HG02763 (cell line): ENCODE measurements at regions not wholly inside any gene's neighbourhood (a gene's known extent, or its start where the extent isn't known, plus 50 kb on each side); places are given as distances from the start of the nearest gene placed in this dataset.
"Not testable (repeated sequence)": the region's sequence is repeated elsewhere in the genome, so short reads cannot be mapped to it uniquely, and the experiment has no call there.

Experiments used
- ATAC-seq: cut with Tn5 transposase; IDR thresholded peaks from one replicate; pipeline ENCODE4 v1.9.1; 2021; ENCODE audit warnings: mild to moderate bottlenecking, moderate library complexity; ENCODE audit not compliant: unreplicated experiment

GRCh38 chr16:14384745-14385144 lies 245.3 kb downstream of the PARN start:
- ATAC-seq, result no peak

- ATAC-seq, result not testable (repeated sequence)
These were observed 246.2 kb downstream of the PARN start for GRCh38 chr16:14383844-14384243.

- ATAC-seq, result no peak
These were observed 251.2 kb downstream of the PARN start for GRCh38 chr16:14378689-14379467.

- no peak for ATAC-seq
These were observed 251.9 kb downstream of the PARN start for GRCh38 chr16:14378131-14378551.

GRCh38 chr16:14377326-14377725 lies 252.7 kb downstream of the PARN start:
- ATAC-seq, result no peak

- ATAC-seq, result no peak
These were observed 254.9 kb downstream of the PARN start for GRCh38 chr16:14375132-14375491.

- ATAC-seq, result no peak
These were observed 255.5 kb downstream of the PARN start for GRCh38 chr16:14374451-14375131.

- no peak for ATAC-seq
These were observed 256.2 kb downstream of the PARN start for GRCh38 chr16:14373896-14374295.

- no peak for ATAC-seq
These were observed 256.7 kb downstream of the PARN start for GRCh38 chr16:14373406-14373805.

- no peak for ATAC-seq
These were observed 257.6 kb downstream of the PARN start for GRCh38 chr16:14372471-14372870.

GRCh38 chr16:14371778-14372431 lies 258.2 kb downstream of the PARN start:
- ATAC-seq, result no peak

GRCh38 chr16:14370736-14371234 lies 259.3 kb downstream of the PARN start:
- ATAC-seq, result no peak

GRCh38 chr16:14369734-14370598 lies 260.1 kb downstream of the PARN start:
- no peak for ATAC-seq

- no peak for ATAC-seq
These were observed 261.7 kb downstream of the PARN start for GRCh38 chr16:14368399-14368798.

- ATAC-seq, result no peak
These were observed 262.9 kb downstream of the PARN start for GRCh38 chr16:14366974-14367707.

GRCh38 chr16:14366447-14366846 lies 263.6 kb downstream of the PARN start:
- no peak for ATAC-seq

GRCh38 chr16:14365200-14365851 lies 264.7 kb downstream of the PARN start:
- ATAC-seq, result no peak

- ATAC-seq, result no peak
These were observed 265.5 kb downstream of the PARN start for GRCh38 chr16:14364386-14365199.

- ATAC-seq, result no peak
These were observed 266.0 kb downstream of the PARN start for GRCh38 chr16:14364112-14364385.
